HG02759 (cell line): ENCODE measurements at regions not wholly inside any gene's neighbourhood (a gene's known extent, or its start where the extent isn't known, plus 50 kb on each side); places are given as distances from the start of the nearest gene placed in this dataset.
A peak's percentile ranks its signal among the peaks of the same experiment; 100 is the strongest.

ENCODE experiments used
- ATAC-seq: cut with Tn5 transposase; IDR thresholded peaks from one replicate; pipeline ENCODE4 v1.9.1; 2021; ENCODE audit warnings: mild to moderate bottlenecking, moderate library complexity; ENCODE audit not compliant: unreplicated experiment

DNA sequence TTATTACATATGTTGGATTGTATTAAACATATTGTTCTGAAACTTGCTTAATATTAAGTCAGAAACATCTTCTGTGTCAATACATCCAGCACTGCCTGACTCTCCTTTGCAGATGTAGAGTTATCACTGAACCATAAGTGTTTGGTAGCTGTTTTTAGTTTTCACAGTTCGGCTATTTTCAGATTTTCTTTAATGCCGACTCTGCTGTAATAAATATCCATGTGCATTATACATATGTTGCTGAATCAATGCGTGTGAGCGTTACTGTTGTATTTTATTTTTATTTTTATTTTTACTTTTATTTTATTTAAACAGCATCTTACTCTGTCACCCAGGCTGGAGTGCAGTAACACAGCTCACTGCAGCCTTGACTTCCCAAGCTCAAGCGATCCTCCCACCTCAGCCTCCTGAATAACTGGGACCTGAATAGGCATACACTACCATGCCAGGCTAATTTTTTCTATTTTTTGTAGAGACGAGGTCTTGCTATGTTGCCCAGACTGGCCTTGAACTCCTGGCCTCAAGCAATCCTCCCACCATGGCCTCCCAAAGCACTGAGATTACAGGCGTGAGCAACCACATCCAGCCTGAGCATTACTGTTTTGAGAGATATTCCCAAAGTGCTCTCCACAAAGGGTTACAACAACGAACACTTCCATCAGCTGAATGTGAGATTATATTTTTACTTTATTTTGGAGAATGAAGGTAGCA lies 50.7 kb upstream of the NOCT start:
- no peak for ATAC-seq

DNA sequence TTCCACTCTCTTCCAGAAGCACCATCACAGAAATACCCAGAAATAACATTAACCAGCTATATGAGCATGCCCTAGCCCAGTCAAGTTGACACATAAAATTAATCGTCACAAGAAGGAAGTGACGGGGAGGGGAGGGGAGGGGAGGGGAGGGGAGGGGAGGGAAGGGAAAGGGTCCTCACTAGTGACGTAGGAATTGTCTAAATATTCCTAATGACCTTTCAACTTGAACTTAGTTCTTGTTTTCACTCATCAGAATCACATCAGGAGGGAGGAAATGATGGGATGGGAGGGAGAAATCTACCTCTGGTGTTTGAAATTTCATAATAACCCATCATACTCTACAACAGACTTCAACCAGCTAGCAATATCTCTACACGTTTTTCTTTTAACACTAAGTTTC lies 52.2 kb upstream of the NOCT start:
- no peak for ATAC-seq

DNA sequence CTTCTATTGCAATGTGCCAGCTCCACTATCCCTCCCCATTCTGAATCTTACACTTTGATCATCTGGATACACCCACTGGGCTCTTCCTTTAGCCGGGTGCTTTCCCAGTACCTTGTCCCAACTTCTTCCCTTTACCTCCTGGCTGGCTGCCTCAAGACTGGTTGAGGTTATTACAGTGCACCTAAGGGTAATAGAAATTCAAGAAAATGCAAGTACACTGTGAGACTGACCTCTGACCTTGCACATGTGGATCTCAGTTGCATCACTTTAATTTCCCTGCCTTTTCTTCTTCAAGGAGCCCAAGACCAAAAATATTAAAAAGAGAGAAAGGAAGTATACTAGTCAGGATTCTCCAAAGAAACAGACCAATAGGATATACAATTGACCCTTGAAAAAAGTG lies 53.9 kb upstream of the NOCT start:
- no peak for ATAC-seq

DNA sequence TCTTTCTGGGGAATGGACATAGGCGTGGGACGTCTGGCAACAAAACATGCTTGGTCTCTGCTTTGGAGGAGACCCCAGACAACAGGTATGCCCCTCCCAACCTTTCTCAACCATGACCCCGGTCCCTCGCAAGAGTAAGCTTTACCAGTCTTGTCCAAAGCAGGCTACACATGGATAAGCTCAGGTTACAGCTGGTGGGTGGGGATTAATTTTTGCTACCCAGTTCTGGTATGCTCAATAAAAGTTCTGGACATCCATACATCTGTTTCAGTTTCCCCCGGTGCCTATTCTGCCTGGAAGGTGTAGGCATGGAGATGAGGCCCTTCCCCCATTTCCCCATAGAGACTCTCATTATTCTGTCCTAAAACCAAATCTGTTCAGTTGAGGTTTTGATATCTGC lies 54.5 kb upstream of the NOCT start:
- no peak for ATAC-seq

DNA sequence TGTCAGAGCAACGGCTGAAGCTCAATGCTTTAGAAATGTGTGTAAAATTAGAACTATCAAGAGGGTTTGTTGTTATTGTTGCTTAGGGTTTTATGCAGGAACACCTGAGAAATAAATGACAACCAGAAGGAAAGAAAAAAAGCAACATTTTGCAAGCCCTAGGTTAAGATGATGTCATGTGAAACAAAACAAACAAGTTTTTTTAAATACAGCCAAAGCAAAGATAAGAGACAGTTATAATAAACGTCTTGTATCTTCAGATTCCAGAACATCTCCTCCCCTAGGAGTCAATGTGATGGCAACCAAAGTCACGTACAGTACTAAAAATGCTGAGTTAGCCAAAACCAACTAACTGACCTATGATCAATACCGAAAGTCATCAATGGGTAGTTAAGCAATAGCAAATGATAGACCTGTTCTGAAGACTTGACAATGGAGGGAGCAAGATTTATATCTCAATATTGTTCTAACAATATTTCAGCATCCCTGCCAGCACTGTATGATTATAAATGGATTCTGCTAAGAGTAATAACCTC lies 55.3 kb upstream of the NOCT start:
- ATAC-seq, result no peak

DNA sequence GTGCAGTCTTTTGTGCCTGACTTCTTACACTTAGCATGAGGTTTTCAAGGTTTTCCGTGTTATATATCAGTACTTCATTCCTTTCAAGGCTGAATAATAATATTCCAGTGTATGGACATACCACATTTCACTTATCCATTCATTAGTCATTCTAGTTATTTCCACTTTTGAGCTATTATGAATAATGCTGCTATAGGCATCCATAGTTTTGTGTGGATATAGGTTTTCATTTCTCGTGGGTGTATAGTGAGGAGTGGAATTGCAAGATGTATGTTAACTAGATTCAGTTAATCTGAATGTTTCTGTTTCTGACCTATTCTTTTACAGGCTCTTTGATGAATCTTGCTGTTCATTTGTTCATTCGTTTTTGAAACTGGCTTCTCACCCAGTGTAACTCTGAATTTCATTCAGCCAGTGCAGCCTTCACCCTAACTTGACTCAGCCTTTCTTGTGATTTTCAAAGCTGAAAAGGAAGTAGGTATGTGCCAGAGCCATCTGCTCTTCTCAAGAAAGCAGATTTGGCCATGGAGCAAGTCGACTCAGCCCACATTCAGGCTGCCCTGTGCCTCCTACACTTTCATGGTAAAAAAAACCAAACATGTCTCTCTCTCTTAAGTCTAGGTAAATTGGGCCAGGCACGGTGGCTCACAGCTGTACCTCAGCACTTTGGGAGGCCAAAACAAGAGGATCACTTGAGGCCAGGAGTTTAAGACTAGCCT lies 56.3 kb upstream of the NOCT start:
- ATAC-seq, result peak; percentile 39

DNA sequence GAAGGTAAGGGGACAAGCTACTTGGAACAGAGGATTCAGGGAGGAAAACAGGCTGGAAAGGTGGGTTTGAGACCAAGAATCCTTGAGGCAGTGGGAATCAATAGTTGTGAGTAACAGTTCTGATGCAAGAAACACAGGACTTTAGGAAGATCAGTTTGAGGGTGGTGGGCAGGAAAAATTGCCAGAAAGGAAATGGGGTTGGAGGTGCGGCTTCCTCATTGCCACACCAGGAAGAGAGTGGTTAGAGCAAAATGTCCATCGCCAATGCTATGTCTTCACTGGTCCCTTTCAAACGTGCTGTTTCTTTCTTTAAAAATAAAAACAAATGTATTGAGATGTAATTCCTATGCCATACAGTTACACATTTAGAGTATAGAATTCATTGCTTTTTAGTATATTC lies 57.1 kb upstream of the NOCT start:
- ATAC-seq, result no peak

DNA sequence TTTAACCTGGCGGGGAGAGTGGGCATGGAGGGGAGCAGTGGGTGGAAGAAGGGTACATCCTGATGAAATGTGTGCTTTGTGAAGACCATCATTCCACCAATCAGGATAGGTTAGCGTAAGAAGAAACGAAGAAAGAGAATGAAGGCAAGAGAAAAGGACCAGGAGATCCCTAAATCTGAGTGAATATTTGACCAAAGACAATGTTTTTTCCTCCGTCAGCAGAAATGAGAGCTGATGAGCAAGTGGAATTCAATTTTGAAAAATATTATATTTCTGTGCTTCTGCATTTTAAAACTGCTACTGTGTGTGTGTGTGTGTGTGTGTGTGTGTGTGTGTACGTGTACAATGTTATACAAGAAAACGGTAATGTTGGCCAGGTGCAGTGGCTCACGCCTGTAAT lies 58.3 kb upstream of the NOCT start:
- no peak for ATAC-seq

DNA sequence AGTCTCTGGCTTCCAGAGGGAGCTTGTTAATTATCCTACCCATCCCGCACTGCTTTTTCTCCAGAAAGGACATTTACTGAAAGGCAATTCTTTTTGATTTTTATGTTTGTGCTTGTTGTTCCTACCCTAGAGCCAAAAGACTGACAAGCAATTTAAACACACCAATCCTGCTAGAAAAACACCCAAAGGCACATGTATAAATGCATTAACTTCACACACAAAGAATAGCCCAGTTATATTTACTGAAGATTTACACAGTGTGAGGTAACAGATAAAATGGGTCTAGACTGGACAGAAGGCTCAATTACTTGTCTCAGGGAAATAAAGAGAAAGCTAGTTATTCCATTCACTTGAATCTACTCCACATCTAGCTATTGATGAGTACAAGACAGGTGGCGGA lies 61.2 kb upstream of the NOCT start:
- no peak for ATAC-seq

DNA sequence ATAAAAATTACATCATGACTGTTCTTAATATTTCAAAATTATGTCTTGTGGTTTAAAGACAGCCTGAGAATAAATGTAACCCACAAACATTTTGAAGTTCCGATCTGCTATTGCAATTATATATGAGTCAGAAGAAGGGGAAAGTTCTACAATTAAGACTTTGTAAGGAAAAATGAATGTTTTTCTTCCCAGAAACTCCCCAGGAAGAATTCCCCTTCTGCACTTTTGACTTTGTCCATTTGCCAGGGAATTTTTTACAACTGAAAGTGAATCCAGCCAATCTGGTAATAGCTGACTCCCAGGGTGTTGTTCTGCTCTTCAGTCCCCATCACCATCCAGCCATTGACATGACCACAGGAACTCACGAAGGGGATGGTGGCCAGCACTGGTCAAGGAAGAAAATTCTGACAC lies 61.6 kb upstream of the NOCT start:
- ATAC-seq, result no peak

DNA sequence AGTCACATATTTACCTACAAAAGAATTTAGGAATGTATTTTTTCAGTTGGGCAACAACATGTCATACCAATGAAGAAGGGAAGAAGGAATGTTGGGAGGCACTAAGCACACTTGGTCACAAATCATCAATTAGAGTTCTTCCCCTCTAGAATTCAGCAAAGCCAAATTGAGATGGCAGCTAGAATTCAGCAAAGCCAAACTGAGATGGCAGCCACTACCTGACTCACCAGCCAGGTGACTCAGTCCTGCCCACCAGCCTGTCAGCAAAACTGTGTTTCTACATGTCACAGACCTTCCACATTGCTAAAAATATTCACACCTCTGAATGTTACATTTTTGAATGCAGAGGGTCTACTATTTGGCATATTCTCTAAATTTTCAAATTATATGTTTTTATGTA lies 63.2 kb upstream of the NOCT start:
- no peak for ATAC-seq

DNA sequence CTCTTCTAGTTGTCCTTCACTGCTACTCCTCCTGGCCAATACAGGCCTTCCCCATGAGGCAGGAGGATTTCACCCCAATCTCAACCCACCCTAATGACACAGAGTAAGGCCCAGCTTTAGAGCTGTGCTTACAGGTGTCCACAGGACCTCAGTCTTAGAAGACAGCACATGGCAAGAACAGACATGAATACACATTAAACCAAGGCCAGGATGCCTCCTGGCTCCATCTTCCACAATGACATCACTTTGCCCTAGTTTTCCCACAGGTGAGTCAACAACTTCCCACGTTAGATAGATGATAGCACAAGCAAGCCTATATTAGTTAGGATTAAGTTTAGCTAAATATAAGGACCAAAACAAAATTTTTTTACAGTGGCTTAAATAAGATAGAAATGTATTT lies 63.8 kb upstream of the NOCT start:
- ATAC-seq, result no peak

DNA sequence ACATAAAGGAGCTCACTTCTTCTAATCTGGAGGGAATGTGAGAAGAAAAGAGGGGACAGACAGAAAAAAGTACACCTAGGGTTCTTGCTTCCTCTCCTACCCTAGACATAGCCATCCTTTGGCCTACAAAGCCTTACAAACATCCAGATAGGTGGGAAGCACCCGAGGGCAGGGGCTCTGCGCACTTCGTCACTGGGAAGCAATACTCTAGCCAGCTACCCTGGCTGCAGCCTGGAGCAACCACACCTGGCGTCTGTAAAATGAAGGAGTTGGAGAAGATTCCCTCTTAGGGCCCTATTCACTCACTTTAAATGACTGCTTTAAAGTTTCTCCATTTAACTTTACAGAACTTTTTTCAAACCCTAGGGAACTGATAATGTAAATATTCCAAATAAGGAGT lies 65.7 kb upstream of the NOCT start:
- no peak for ATAC-seq

DNA sequence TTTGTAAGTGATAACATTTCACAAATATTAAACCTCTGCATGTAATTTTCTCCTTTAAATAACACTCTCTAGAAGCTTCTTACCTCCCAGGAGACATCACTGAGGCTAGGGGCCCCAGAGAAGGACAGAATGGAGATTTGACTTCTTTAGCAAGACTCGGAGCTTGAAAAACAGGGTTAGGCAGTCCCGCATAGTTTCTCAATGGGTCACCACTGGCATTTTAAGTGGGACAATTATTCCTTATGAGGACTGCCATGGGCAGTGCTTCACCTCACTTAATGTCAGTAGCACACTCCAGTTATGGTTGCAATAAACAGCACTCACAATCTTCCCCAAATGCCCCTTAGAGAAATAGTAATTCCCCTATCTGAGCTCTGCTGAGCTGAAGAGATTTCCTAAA lies 66.7 kb upstream of the NOCT start:
- no peak for ATAC-seq

DNA sequence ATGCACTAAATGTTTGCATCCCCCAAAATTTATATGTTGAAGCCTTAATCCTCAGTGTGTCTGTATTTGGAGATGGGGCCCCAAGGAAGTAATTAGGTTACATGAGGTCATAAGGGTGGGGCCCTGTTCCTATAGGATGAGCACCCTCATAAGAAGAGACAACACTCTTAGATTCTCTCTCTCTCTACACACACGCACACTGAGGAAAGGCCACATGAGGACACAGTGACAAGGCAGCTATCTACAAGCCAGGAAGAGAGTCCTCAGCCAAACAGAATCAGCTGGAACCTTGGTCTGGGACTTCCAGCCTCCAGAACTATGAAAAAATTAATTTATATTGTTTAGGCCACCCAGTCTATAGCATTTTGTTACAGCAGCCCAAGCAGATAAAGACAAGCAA lies 69.3 kb upstream of the NOCT start:
- ATAC-seq, result no peak

DNA sequence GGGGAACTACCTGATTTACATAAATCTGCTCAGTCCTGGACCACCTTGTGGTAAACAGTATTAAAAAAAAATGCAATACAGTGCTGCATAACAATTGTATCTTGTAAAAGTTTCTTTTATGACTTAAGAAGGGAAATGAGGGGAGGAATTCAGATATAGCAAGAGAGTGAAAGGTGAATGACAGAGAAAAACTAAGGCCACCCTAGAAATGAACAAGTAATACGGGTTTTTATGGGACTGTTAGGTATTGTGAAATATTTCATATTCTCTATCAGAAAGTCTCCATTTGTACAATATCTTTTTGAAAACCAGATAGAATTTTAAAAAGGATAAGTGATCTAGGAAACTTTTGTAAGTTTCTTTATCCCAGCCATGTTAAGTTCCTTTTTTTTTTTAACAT lies 69.7 kb upstream of the NOCT start:
- no peak for ATAC-seq

DNA sequence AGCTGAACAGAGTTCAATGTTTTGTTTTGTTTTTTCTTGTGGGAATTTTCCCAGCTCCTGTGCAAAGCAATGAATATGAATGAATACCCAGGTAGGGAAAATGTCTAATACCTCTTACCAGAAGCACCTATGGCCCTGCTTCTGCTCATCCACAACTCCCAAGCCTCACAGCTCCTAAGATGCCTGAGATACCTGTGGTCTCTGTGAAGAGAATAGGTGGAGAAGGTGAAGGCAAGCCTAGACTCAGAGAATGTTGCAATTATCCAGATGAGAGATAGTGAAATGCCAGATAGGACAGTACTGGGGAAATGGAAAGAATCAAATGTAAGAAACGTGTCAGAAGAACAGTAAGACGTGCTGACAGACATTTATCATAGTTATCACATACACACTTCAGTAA lies 70.2 kb upstream of the NOCT start:
- no peak for ATAC-seq

DNA sequence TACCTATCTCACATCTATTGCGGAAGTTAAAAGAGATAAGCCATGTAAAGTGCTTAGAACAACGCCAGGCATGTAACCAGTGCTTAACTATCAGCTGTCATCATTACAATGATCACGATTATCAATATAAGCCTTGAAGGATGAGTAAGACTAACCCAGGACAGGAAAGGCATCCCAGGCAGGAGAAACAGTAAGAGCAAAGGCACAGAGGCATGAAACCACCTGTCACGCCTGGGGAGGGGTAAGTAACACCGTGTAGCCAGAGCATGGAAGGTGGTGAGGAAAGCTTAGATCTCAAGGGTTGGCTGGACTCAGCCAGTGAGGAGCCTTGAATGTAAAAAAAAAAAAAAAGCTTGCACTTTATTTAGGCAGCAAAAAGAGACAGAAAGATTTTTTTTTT lies 71.7 kb upstream of the NOCT start:
- no peak for ATAC-seq

DNA sequence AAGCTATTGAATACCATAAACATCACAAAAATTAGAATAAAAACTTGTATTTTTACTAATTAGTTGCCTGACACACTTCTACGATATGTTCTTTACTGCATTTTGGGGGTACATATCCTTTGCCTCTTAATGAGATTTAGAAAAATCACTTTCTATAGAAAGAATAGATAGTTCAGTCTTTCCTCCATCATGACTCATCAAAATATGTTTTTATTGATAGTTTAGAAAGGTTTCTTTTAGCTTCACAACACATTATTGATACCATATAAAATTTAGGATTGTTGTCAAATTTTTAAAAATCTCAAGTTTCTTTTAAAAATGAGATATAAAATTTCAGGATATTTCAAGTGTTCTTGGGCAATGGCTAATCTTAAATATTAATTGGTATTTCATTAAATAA lies 74.5 kb upstream of the NOCT start:
- no peak for ATAC-seq

DNA sequence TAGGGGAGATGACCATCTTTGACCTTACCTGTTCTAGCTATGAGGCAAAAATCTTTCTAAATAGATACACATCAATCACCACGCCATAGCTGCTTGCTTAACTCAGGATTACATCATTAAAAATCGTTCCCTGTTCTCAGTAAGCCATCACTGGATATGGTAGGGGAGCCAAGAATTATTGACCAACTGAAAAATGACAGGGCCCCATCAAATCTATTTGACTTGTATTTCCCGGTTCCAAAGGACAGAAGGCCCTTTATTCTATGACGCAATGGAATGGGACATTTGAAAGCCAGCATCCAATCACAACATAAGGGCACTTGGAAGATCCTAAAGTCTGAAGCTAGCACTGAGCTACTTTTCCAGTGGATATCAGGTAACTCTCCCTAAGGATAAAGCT lies 75.6 kb upstream of the NOCT start:
- no peak for ATAC-seq

DNA sequence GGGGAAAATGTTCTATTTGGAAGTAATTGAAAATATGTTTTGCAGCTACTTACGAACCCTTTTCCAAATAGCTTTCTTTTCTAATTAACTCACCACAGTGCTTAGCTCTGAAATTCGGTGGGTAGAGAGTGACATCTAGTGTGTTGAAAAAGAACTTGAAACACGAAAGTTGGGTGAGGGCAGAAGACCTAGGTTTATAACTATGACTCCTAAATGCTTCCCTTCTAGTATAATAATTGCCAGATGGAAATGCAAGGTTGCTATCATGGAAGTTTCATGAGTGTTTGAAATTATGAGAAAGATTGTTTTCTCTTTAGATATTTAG lies 77.3 kb upstream of the NOCT start:
- ATAC-seq, result peak; percentile 82

DNA sequence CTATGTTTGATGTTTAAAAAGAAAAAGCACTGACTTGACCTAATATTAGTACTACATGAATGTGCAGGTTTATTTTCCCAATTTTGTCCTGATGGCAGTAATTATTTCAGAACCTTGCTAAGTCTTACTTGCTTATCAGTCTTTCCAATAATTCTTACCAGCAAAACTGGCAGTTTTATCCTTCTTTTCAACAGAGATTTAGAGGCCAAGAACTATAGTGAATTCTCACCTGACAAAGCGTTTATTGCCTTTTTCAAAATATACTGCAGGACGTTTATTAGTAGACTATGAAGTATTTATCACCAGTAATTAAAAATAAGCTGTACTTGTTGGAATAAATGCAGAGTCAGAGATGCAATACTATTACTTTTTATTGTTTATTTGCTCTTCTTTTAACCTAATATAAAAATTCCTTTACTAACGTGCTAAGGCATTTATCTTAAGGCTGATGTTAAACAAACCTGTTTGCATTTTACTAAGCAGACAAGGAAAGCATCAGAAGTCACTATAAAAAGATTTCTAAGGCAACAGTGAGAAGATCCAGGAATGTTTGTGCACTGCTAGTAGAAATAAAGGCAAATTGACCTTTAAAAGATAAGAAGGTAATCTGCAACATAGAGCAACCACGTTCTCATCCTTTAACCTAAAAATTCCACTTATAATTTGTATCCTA lies 80.3 kb upstream of the NOCT start:
- no peak for ATAC-seq
